Peyer's patch (tissue), 4 donors: ENCODE measurements at regions not wholly inside any gene's neighbourhood (a gene's known extent, or its start where the extent isn't known, plus 50 kb on each side); places are given as distances from the start of the nearest gene placed in this dataset.

Experiments
- DNase-seq, 3 donors: peaks; one replicate each; pipeline ENCODE4 v3.0.0-alpha.2; 2017 to 2019
- H3K27ac ChIP-seq, 4 donors: fragments of 200-600 bp; sonication (generic); one replicate each; pipeline ENCODE4 v1.5.1; 2016 to 2019
- H3K27me3 ChIP-seq, 2 donors: fragments of 200-600 bp; sonication (generic); one replicate each; pipeline ENCODE4 v1.5.1; 2019
- H3K36me3 ChIP-seq, 3 donors: fragments of 200-600 bp; sonication (generic); one replicate each; pipeline ENCODE4 v1.5.1; 2016 to 2019
- H3K4me1 ChIP-seq, 4 donors: fragments of 200-600 bp; sonication (generic); one replicate each; pipeline ENCODE4 v1.5.1; 2016 to 2019
- H3K4me3 ChIP-seq, 4 donors: fragments of 200-600 bp; sonication (generic); 1 replicate in 3 of 4; 2 replicates in 1 of 4; pipeline ENCODE4 v1.5.1; 2016 to 2019; ENCODE audit warnings: mild to moderate bottlenecking in 1 of 4
- H3K9me3 ChIP-seq, 4 donors: fragments of 200-600 bp; sonication (generic); one replicate each; pipeline ENCODE4 v1.5.1; 2016 to 2019; ENCODE audit warnings: mild to moderate bottlenecking in 1 of 4
- POLR2A ChIP-seq, 2 donors: fragments of 450-650 bp; IDR thresholded peaks; one replicate each; pipeline ENCODE4 v1.5.1; 2017; ENCODE audit warnings: antibody characterized with exemption in 2 of 2, mild to moderate bottlenecking in 2 of 2, moderate library complexity in 2 of 2
- TF ChIP-seq, protein P1 (sequence below), 6 experiments: fragments of 450-650 bp in 4 of 6; fragments of 200-600 bp in 2 of 6; sonication (generic) in 1 of 6; IDR thresholded peaks; one replicate each; pipeline ENCODE4 v1.5.1; 2017 to 2019; ENCODE audit warnings: antibody characterized with exemption in 6 of 6, mild to moderate bottlenecking in 3 of 6, moderate library complexity in 1 of 6

DNA sequence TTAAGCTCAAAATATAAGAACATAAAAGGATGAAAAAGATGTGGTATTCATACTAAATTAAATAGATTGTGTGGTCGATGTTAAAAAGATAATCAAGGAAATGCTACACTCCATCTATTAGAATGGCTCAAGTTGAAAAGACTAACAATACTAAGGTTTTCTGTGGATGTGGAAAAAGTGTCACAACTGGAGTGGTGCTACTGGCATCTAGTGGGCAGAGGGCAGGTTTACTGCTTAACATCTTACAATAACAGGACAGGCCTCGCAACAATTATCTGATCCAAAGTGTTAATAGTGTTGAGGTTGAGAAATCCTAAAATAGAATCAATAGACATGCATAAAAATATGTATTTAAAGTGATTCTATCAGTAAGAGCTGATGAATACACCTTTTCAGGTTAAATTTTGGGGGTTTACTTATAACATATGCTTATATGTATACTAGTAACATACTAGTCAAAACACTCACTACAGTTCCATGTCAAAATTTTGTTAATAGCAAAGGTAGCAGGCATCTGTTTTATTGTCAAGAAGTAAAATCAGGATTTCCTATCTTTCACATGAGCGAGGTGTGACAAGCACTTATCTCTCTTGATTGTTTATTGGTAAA lies 91.5 kb upstream of the TMEFF2 start:
- Histone ChIP-seq H3K9me3 (no peaks in the 10 kb centered on the region), H3K27me3 (no peaks in the 10 kb centered on the region), H3K27ac (no peak overlapping the region), H3K36me3 (no peaks in the 10 kb centered on the region), H3K4me3 (no peak overlapping the region), H3K4me1 (no peaks in the 10 kb centered on the region)
- peak in 1 of 3 donors; percentile 47 for DNase-seq
- TF ChIP-seq, protein P1, sequence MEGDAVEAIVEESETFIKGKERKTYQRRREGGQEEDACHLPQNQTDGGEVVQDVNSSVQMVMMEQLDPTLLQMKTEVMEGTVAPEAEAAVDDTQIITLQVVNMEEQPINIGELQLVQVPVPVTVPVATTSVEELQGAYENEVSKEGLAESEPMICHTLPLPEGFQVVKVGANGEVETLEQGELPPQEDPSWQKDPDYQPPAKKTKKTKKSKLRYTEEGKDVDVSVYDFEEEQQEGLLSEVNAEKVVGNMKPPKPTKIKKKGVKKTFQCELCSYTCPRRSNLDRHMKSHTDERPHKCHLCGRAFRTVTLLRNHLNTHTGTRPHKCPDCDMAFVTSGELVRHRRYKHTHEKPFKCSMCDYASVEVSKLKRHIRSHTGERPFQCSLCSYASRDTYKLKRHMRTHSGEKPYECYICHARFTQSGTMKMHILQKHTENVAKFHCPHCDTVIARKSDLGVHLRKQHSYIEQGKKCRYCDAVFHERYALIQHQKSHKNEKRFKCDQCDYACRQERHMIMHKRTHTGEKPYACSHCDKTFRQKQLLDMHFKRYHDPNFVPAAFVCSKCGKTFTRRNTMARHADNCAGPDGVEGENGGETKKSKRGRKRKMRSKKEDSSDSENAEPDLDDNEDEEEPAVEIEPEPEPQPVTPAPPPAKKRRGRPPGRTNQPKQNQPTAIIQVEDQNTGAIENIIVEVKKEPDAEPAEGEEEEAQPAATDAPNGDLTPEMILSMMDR (IDR thresholded peaks at IDR 0.05) = peak in 4 of 6 experiments; percentile 15 to 55 (median 48)
- no peak for TF ChIP-seq POLR2A (IDR thresholded peaks at IDR 0.05)

DNA sequence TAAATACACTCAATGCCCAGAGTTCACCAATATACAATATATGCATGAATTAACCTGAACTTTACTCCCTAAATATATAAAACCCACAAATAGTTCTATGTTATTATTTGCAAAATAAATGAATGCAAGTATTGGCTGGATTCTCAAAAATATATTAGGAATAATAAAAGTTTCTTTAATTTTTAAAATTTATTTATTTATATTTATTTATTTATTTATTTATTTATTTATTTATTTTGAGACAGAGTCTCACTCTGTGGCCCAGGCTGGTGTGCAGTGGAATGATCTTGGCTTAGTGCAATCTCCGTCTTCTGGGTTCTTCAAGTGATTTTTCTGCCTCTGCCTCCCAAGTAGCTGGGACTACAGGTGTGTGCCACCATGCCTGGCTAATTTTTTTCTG lies 88.7 kb upstream of the TMEFF2 start:
- no peak for TF ChIP-seq POLR2A (IDR thresholded peaks at IDR 0.05)
- TF ChIP-seq, protein P1 (IDR thresholded peaks at IDR 0.05) = no peak

DNA sequence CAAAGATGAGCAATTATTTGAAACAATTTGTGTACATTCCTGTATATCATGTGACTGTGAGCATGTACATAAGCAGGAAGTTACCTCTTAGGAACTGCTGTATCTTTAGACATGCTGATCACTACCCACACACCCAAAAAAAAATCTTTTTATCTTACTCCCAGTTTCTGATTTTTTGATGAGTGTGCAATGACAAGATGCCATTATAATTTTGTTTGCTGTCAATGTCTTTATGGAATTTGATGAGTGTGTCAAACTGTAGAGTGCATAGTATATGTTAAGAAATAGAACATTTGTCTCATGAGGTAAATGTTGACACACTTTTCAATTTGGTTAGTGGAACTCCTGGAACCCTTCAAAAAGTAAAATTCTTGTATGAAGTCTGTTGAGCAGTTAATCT lies 84.0 kb upstream of the TMEFF2 start:
- no peaks in the 10 kb centered on the region for H3K27me3 ChIP-seq
- H3K4me3 ChIP-seq = no peak overlapping the region
- no peak overlapping the region for H3K27ac ChIP-seq
- no peaks in the 10 kb centered on the region for H3K36me3 ChIP-seq
- no peaks in the 10 kb centered on the region for H3K9me3 ChIP-seq
- no peaks in the 10 kb centered on the region for H3K4me1 ChIP-seq
- DNase-seq = no peak
- no peak for TF ChIP-seq POLR2A (IDR thresholded peaks at IDR 0.05)
- TF ChIP-seq, protein P1 (IDR thresholded peaks at IDR 0.05) = no peak

More for the DNA sequence above, 88.7 kb upstream of the TMEFF2 start:
- Histone ChIP-seq H3K4me3 (no peak overlapping the region), H3K9me3 (no peaks in the 10 kb centered on the region), H3K27ac (no peak overlapping the region), H3K4me1 (no peaks in the 10 kb centered on the region), H3K27me3 (no peaks in the 10 kb centered on the region), H3K36me3 (no peaks in the 10 kb centered on the region)
- DNase-seq = no peak

DNA sequence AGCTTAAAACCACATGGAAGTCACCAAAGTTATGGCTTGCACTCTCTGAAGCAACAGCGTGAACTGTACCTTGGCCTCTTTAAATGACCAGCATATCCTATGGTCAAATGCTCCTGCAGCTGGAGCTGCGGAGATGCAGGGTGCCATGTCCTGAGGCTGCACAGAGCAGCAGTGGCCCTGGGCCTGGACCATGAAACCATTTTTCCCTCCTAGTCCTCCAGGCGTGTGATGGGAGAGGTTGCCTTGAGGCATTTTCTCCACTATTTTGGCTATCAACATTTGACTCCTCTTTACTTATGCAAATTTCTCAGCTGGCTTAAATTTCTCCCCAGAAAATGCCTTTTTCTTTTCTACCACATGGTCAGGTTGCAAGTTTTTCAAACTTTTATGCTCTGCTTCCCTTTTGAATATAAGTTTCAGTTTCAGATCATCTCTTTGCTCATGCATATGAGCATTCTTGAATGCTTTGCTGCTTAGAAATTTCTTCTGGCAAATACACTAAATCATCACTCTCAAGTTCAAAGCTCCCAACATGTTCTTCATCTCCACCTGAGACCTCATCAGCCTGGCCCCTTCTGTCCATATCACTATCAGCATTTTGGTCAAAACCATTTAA lies 82.9 kb upstream of the TMEFF2 start:
- DNase-seq = no peak
- TF ChIP-seq POLR2A (IDR thresholded peaks at IDR 0.05) = no peak
- TF ChIP-seq, protein P1 (IDR thresholded peaks at IDR 0.05) = no peak
- no peaks in the 10 kb centered on the region for H3K27me3 ChIP-seq

DNA sequence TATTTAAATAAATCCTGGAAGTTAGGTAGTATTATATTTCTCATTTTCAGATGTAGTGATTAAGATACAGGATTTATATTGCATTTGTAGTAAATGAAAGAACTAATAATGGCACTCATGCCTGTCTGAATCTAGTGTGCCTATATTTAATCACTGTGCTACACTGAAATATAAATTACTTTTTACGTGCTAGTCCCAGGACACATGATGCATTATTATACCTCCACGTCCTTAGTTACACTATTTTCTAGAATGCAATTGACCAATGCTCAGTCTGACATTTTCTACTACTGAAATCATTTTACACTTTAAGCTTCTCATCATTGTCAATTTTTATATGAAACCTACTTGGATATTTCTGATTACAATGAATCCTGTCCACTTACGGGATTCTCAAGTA lies 80.9 kb upstream of the TMEFF2 start:
- no peaks in the 10 kb centered on the region for H3K4me1 ChIP-seq
- DNase-seq = no peak
- no peaks in the 10 kb centered on the region for H3K27me3 ChIP-seq
- no peaks in the 10 kb centered on the region for H3K9me3 ChIP-seq
- no peak overlapping the region for H3K27ac ChIP-seq
- H3K4me3 ChIP-seq = no peak overlapping the region
- TF ChIP-seq, protein P1 (IDR thresholded peaks at IDR 0.05) = no peak
- TF ChIP-seq POLR2A (IDR thresholded peaks at IDR 0.05) = no peak
- H3K36me3 ChIP-seq = no peaks in the 10 kb centered on the region

More for the DNA sequence above, 82.9 kb upstream of the TMEFF2 start:
- Histone ChIP-seq H3K9me3 (no peaks in the 10 kb centered on the region), H3K27ac (no peak overlapping the region), H3K36me3 (no peaks in the 10 kb centered on the region), H3K4me1 (no peaks in the 10 kb centered on the region), H3K4me3 (no peak overlapping the region)
